ENCODE measurements at regions not wholly inside any gene's neighbourhood (a gene's known extent, or its start where the extent isn't known, plus 50 kb on each side); places are given as distances from the start of the nearest gene placed in this dataset.

- intact Hi-C loops (cut with micrococcal nuclease) = no loop called here
Observed at GRCh38 chr4:13182133-13182532, 302.0 kb downstream of the RAB28 start.

GRCh38 chr4:13181681-13182080, 302.5 kb downstream of the RAB28 start:
- intact Hi-C loops (cut with micrococcal nuclease) = no loop called here

DNA sequence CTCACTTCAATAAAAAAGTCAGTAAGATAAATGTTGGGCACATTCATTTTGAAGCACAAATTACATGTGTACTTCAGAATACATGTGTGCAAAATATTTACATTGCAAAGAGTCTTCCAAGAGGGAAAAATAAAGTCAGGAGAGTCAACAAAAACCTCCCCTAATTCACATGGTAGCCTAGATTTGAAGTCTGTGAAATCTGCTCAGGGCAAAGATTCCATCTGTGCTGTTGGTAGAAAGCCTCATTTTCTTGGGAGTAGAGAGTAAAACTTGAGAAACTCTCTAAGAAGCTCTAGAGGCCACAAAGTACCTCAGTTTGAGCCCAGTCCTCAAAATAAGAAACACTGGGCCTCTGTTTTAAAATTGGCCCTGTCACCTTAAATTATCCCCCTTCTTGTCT, 303.4 kb downstream of the RAB28 start:
- intact Hi-C loops (cut with micrococcal nuclease) = no loop called here

DNA sequence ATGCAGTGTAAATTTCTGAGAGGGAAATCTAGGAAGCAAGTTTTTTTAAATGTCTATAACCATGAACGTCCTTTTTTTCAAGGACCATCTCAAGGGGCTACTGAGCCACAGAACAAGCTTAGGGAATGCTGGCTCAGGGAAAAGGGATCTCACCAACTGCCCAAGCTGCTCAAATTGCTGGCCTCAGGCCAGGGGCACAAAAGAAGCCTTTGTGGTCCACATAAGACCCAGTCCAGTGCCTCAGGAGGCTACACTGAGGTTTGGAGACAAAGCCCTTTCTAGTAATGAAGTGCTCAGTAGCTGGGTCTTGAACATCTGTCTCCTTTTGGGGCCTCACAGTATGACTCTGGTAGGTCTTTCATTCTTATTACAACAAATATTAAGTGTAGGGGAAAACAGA, 305.5 kb downstream of the RAB28 start:
- intact Hi-C loops (cut with micrococcal nuclease) = no loop called here

- intact Hi-C loops (cut with micrococcal nuclease) = no loop called here
Observed at GRCh38 chr4:13176741-13177142, 307.4 kb downstream of the RAB28 start.

GRCh38 chr4:13174926-13175325, 309.2 kb downstream of the RAB28 start:
- intact Hi-C loops (cut with micrococcal nuclease) = no loop called here

DNA sequence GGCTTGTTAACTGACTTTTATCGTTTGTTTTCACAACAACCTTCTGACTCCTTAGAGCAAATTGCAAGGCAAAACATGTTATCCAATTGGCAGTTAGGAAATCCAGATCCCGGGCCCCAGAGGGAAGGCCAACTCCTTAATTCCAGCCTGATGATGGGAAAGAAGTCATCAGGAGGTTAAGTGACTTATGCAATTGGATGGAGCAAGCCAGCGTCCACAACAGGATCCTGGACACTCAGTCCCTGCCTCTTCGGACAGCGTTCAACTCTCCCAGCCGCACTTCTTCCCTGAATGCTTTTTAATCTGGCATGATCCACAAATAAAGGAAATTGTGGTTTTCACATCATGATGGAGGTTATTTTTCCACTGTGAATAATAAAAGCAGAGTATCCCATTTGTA, 310.1 kb downstream of the RAB28 start:
- intact Hi-C loops (cut with micrococcal nuclease) = no loop called here

GRCh38 chr4:13171292-13172057, 312.7 kb downstream of the RAB28 start:
- intact Hi-C loops (cut with micrococcal nuclease) = no loop called here

DNA sequence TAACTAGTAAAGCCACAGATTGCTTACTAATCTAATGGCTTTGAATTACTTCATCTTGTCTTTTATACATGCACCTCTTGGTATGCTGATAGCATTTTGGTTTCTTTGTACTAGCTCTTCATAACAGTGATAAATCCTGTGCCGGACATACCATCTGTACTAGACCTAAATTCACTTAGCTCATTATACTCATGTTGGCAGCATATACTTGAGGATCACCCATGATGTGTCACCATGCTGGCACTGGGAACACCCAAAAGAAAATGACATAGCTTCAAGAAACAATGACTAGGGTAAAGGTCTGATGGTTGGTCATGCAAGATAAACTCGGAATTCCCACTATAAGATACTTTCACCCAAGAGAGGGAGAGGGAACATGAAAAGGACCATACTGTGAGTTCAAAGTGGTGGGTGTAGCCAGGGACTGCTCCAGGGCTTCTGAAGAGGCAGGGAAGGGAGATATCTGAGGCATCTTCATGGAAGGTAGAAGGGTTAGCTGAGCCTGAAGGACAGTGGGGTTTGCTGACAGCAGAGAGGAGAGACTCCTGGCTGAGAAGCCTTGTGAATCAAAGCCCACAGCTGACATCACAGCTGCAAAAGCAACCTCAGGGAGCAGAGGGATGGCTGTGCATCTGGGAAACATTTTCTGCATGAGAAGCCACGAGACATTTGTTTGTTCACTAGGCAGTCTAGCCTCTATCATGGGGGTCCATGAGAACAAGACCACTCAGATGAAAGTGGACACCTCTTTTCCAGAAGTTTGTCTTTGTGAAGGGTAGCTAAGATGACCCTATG, 314.2 kb downstream of the RAB28 start:
- intact Hi-C loops (cut with micrococcal nuclease) = no loop called here

GRCh38 chr4:13168326-13168725, 315.8 kb downstream of the RAB28 start:
- intact Hi-C loops (cut with micrococcal nuclease) = no loop called here

DNA sequence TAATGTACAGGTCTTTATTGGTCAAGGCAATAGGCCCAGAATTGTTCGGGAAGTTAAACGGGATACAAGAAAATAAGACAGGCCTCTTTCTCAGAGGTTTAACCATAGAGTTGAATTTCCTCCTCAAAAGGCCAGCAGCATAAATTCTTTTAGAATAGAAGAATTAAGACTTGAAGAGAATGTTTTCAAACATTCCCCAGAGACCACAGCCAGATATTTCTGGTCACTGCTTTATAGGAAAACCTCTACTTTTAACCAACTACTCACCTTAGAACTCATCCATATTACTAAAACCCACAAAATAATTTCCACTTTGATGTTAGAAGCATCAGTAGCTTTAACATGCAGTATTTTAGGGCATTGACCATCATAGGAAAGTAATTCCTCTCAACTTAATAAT, 317.9 kb downstream of the RAB28 start:
- intact Hi-C loops (cut with micrococcal nuclease) = no loop called here

DNA sequence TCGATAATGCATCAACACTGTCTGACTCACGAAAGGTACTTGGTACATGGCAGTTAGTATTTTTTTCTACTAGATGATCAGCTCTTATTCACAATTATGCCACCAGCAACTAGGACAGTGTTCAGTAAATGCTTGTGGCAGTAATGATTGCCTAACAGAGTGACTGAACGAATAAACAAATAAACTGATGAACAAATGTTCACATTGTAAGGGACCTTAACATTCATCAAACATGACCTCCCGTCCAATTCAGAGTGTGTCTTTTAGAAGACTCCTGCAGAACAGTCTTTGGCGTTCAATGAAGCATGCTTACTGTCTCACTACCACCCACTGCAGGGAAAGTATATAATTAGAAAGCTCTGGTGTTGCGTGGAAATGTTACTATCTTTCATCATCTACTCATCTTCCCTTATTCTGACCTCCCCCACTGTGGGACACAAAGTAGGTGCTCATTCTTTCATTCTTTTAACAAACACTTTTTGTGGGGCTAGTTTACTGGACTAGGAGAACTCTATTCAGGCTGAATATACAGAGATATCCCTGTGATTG, 319.3 kb downstream of the RAB28 start:
- intact Hi-C loops (cut with micrococcal nuclease) = no loop called here

DNA sequence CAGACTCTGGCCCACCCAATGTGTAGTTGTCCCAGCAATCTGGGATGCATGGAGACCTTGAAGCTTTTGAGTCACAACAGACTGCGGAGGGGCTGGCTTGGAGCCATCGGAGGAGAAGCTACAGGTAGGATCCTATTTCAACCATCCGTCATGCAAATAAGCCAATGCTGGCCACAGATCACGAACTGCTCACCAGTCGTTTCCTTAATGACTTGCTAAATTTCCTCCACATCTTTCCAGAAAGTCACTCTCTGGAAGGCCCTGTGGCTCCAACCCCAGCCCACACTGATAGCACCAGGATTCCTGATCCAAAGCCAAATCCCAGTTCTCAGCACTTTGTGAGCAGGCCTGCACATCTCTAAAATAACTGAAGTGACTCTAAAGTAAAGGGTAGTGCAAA, 321.3 kb downstream of the RAB28 start:
- intact Hi-C loops (cut with micrococcal nuclease) = no loop called here

GRCh38 chr4:13160920-13161319, 323.2 kb downstream of the RAB28 start:
- intact Hi-C loops (cut with micrococcal nuclease) = no loop called here

DNA sequence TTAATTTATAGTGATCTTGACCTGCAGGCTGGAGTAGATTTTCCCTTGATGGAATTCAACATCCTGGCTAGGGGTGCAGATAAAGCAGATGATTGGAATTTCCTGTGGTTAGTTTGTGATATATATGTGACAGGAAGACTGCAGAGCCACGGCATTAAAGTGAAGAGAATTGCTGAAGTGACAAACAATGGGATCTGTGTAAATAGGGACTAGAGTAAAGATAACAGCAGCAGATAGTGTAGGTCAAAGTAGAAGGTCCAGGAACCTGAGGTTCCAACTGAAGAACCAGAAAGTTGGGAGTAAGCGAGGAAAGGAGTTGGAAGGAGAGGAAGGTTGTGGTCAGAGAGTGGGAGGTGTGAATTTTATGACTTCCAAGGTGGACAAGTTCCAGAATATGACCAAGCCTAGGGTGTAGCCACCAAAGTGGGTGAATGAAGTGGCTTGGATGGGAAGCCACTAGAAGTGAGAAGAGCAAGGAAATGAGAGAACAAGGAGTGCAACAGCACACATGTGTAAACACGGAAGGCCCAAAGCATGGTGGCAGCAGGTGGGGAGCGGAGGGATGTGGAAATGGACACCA, 325.0 kb downstream of the RAB28 start:
- intact Hi-C loops (cut with micrococcal nuclease) = no loop called here

DNA sequence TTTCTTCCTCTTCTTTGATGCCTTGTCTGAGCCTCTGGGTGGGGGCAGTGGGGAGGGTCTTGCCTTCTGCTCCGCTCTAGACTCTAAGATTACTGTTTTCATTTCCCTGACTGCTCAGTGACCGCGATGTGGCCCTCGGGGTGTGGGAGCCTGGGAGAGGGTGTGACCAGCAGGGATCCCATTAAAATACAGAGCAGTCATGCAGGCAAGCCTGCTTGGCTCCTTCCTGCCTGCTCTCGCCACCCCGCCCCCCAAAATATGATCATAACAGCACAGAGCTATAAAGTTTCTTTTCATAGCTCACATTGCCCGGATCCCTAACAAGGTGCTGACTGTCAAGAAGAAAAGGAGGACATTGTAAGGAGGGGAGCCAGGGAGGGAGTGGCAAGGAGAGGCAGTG, 332.9 kb downstream of the RAB28 start:
- intact Hi-C loops (cut with micrococcal nuclease) = no loop called here

- intact Hi-C loops (cut with micrococcal nuclease) = no loop called here
Observed at GRCh38 chr4:13143222-13144070, 340.7 kb downstream of the RAB28 start.

DNA sequence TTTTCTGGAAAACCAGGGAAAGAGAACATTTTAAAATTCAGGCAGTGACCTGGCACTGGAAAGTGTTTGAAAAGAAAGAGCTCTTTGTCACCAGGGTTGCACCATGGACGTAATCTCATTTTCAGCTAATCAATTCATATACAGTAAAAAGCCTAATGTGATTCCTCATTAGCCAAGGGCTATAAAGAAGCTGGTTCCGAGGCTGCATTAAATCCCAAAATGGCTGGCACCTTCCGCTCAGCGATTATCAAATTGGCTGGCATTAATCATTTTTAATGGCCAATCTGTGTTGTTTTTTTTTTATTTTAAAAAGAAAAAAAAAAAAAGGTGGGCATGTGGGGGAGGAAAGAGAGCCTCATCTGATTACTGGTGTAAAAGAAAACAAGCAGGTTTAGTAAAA, 341.4 kb downstream of the RAB28 start:
- intact Hi-C loops (cut with micrococcal nuclease) = no loop called here

DNA sequence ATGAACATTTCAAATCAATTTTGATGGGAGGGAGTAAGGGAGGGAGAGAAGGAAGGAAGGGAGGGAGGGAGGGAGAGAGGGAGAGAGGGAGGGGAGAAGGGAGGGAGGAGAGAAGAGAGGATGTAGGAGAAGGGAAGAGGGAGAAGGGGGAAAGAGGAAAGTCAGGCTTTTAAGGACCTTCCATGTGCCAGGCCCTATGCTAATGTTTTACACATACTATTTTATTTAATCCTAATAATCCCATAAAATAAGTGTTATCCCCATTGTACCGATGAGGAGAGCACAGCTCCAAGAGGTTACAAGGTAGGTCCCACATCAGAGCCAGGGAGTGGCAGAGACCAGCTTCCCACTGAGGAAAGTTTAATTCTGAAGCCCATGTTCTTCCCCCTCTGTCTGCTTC, 341.9 kb downstream of the RAB28 start:
- intact Hi-C loops (cut with micrococcal nuclease) = no loop called here

GRCh38 chr4:13137390-13137789, 346.8 kb downstream of the RAB28 start:
- intact Hi-C loops (cut with micrococcal nuclease) = no loop called here

- intact Hi-C loops (cut with micrococcal nuclease) = no loop called here
Observed at GRCh38 chr4:13133700-13134099, 350.4 kb downstream of the RAB28 start.
